Fibroblast of mammary gland (primary cell): ENCODE measurements at regions not wholly inside any gene's neighbourhood (a gene's known extent, or its start where the extent isn't known, plus 50 kb on each side); places are given as distances from the start of the nearest gene placed in this dataset.

Experiments used
- DNase-seq: peaks from one replicate; pipeline ENCODE4 v3.0.0-alpha.2; 2010; ENCODE audit warnings: low read depth
- H3K4me3 ChIP-seq: 2 replicates; pipeline ENCODE4 v1.5.1; 2011; ENCODE audit warnings: low read depth, mild to moderate bottlenecking, low read length, moderate library complexity; ENCODE audit not compliant: control insufficient read depth
- CTCF ChIP-seq: conservative IDR thresholded peaks from 2 replicates; pipeline ENCODE4 v1.5.1; 2011; ENCODE audit warnings: low read depth, low read length, inconsistent platforms; ENCODE audit not compliant: control insufficient read depth, insufficient read depth

- no peak overlapping the region for H3K4me3 ChIP-seq
- DNase-seq = peak; percentile 34
- TF ChIP-seq CTCF = no peak
Observed at GRCh38 chr3:101172516-101172915, 147.9 kb downstream of the IMPG2 start.

GRCh38 chr3:101171681-101172191 is 148.6 kb downstream of the IMPG2 start:
- no peak for TF ChIP-seq CTCF
- H3K4me3 ChIP-seq = no peak overlapping the region
- no peak for DNase-seq

GRCh38 chr3:101170806-101171558 is 149.4 kb downstream of the IMPG2 start:
- no peak overlapping the region for H3K4me3 ChIP-seq
- no peak for DNase-seq
- no peak for TF ChIP-seq CTCF

- no peak for DNase-seq
- H3K4me3 ChIP-seq = no peak overlapping the region
- TF ChIP-seq CTCF = no peak
Observed at GRCh38 chr3:101170062-101170771, 150.2 kb downstream of the IMPG2 start.

- no peak for DNase-seq
- H3K4me3 ChIP-seq = no peak overlapping the region
- TF ChIP-seq CTCF = no peak
Observed at GRCh38 chr3:101169516-101169915, 150.9 kb downstream of the IMPG2 start.

- DNase-seq = no peak
- TF ChIP-seq CTCF = no peak
- H3K4me3 ChIP-seq = no peak overlapping the region
Observed at GRCh38 chr3:101167376-101167775, 153.0 kb downstream of the IMPG2 start.

GRCh38 chr3:101166150-101166549 is 154.2 kb downstream of the IMPG2 start:
- H3K4me3 ChIP-seq = no peak overlapping the region
- no peak for TF ChIP-seq CTCF
- no peak for DNase-seq
